ENCODE measurements at regions not wholly inside any gene's neighbourhood (a gene's known extent, or its start where the extent isn't known, plus 50 kb on each side); places are given as distances from the start of the nearest gene placed in this dataset.

GRCh38 chr15:93261845-93262244 is 172.8 kb upstream of the RGMA start:
- no peak for DNase-seq

GRCh38 chr15:93257920-93258319 is 168.9 kb upstream of the RGMA start:
- DNase-seq, result no peak

- DNase-seq, result no peak
Measured at GRCh38 chr15:93253681-93254080, 164.7 kb upstream of the RGMA start.

- no peak for DNase-seq
Measured at GRCh38 chr15:93252780-93253179, 163.8 kb upstream of the RGMA start.

GRCh38 chr15:93250950-93251349 is 161.9 kb upstream of the RGMA start:
- no peak for DNase-seq

GRCh38 chr15:93250209-93250608 is 161.2 kb upstream of the RGMA start:
- DNase-seq, result no peak

- DNase-seq, result no peak
Measured at GRCh38 chr15:93249623-93250022, 160.6 kb upstream of the RGMA start.

GRCh38 chr15:93247466-93248121 is 158.6 kb upstream of the RGMA start:
- no peak for DNase-seq

GRCh38 chr15:93246266-93247242 is 157.5 kb upstream of the RGMA start:
- no peak for DNase-seq

GRCh38 chr15:93245661-93246042 is 156.6 kb upstream of the RGMA start:
- DNase-seq, result no peak

- DNase-seq, result peak; percentile 53
Measured at GRCh38 chr15:93244696-93245660, 156.0 kb upstream of the RGMA start.

- no peak for DNase-seq
Measured at GRCh38 chr15:93243573-93243972, 154.6 kb upstream of the RGMA start.

- DNase-seq, result no peak
Measured at GRCh38 chr15:93241696-93242585, 152.9 kb upstream of the RGMA start.

- DNase-seq, result no peak
Measured at GRCh38 chr15:93239993-93240392, 151.0 kb upstream of the RGMA start.

GRCh38 chr15:93239591-93239990 is 150.6 kb upstream of the RGMA start:
- no peak for DNase-seq

- DNase-seq, result no peak
Measured at GRCh38 chr15:93238641-93239040, 149.6 kb upstream of the RGMA start.

GRCh38 chr15:93235926-93236780 is 147.1 kb upstream of the RGMA start:
- no peak for DNase-seq

- no peak for DNase-seq
Measured at GRCh38 chr15:93235269-93235668, 146.3 kb upstream of the RGMA start.

- no peak for DNase-seq
Measured at GRCh38 chr15:93233710-93234109, 144.7 kb upstream of the RGMA start.

- DNase-seq, result no peak
Measured at GRCh38 chr15:93232845-93233244, 143.8 kb upstream of the RGMA start.

All from right kidney (tissue), 1 donor.